ENCODE measurements at regions not wholly inside any gene's neighbourhood (a gene's known extent, or its start where the extent isn't known, plus 50 kb on each side); places are given as distances from the start of the nearest gene placed in this dataset.

DNA sequence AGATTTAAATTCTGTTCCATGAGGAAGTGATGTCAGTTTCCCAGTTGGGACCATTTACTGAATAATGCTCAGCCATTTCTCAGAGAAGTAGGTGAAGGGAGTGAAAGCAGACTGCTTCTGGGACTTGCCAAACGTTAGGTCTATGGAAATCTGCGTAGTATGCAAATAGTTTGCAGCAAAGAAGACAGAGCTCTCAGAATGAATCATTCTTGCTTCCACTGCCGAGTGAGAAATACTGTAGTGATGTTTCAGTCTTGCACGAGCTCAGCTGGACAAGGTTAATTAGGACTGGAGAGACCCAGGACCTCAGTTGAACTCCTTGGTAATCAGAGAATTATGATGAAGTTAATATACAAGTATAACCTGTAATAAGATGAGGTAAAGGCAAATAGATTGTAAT is 317.7 kb upstream of the DAB1 start:
- TF ChIP-seq EP300 (IDR thresholded peaks at IDR 0.05) (no peak), POLR2A (IDR thresholded peaks at IDR 0.05) (no peak)
- TF ChIP-seq, protein P1, sequence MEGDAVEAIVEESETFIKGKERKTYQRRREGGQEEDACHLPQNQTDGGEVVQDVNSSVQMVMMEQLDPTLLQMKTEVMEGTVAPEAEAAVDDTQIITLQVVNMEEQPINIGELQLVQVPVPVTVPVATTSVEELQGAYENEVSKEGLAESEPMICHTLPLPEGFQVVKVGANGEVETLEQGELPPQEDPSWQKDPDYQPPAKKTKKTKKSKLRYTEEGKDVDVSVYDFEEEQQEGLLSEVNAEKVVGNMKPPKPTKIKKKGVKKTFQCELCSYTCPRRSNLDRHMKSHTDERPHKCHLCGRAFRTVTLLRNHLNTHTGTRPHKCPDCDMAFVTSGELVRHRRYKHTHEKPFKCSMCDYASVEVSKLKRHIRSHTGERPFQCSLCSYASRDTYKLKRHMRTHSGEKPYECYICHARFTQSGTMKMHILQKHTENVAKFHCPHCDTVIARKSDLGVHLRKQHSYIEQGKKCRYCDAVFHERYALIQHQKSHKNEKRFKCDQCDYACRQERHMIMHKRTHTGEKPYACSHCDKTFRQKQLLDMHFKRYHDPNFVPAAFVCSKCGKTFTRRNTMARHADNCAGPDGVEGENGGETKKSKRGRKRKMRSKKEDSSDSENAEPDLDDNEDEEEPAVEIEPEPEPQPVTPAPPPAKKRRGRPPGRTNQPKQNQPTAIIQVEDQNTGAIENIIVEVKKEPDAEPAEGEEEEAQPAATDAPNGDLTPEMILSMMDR (IDR thresholded peaks at IDR 0.05), result no peak
